ENCODE measurements at regions not wholly inside any gene's neighbourhood (a gene's known extent, or its start where the extent isn't known, plus 50 kb on each side); places are given as distances from the start of the nearest gene placed in this dataset.
"Not testable (repeated sequence)": the region's sequence is repeated elsewhere in the genome, so short reads cannot be mapped to it uniquely, and the experiment has no call there.

DNA sequence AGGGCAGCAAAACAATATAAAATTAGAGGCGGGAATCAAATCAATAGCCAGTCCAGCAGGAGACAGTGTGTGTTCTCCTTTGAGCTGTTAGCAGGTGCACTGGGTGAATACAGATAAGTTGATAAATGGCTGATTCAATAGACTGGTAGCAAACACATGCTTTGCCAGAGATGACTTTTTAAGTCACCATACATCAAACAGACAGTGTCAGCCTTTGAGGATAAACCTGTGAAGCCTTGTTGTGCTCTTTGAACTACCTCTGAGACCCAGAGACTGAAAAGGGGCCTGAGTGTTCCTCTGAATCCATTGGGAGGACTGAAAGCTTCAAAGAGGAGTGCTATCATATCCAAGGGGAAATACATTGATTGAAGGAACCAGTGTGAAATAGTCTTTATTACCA, 301.9 kb downstream of the RASEF start:
- TF ChIP-seq TAF1 (IDR thresholded peaks at IDR 0.05; ENCODE audit: low read depth, low read length) (no peak), POLR2AphosphoS5 (IDR thresholded peaks at IDR 0.05; ENCODE audit: low read depth, low read length) (no peak), POU2F2 (IDR thresholded peaks at IDR 0.05; ENCODE audit: low read depth, low read length) (no peak)
- FAIRE-seq (no peak), DNase-seq (ENCODE audit: insufficient read length, low spot score) (no peak)

DNA sequence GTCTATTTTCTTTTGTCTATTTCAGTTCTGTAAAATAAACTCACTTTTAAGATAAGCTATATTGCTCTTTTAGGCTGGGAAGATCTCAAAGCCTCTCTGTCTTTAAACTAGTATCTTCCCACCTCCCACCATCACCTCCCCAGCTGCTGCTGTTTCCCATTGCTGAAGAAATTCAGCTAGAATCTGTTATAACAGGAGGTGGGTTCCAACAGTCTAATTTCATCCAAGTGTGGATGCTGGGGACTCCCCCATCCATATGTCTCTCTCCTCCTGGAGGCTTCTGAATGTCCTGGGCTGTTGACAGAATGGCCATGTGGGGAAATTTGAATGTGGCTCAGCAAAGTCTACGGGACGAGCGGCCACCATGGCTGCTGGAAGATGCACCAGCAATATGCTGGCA, 301.0 kb downstream of the RASEF start:
- DNase-seq (ENCODE audit: insufficient read length, low spot score) = no peak
- FAIRE-seq = no peak
- TF ChIP-seq TAF1 (IDR thresholded peaks at IDR 0.05; ENCODE audit: low read depth, low read length) (no peak), POLR2A (IDR thresholded peaks at IDR 0.05; ENCODE audit: low read depth, low read length) (no peak), PAX5 (IDR thresholded peaks at IDR 0.05; ENCODE audit: insufficient read depth, low read length, severe bottlenecking) (no peak), SPI1 (IDR thresholded peaks at IDR 0.05; ENCODE audit: low read depth, low read length) (no peak), POU2F2 (IDR thresholded peaks at IDR 0.05; ENCODE audit: low read depth, low read length) (no peak), POLR2AphosphoS5 (IDR thresholded peaks at IDR 0.05; ENCODE audit: low read depth, low read length) (no peak)

DNA sequence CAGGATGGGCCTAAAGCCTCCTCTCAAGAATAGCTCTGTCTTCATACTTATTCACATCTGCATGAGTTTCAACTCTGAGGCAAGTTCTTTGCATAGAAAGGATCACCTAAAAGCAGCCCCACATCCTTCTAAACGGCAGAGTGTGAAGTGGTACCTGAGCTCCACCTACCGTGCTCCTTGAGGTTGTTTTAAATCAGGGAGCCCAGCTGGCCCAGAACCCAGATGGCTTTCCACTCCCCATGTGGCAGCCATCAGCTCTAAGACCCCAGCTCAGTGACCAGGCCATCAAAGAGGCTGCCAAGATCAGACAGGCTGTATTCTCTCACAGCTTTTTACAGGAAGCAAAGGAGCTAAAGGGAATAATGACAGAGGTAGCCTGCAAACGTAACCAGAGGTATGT, 299.3 kb downstream of the RASEF start:
- no peak for FAIRE-seq
- DNase-seq (ENCODE audit: insufficient read length, low spot score) = no peak
- no peak for TF ChIP-seq TAF1 (IDR thresholded peaks at IDR 0.05; ENCODE audit: low read depth, low read length)
- TF ChIP-seq POLR2AphosphoS5 (IDR thresholded peaks at IDR 0.05; ENCODE audit: low read depth, low read length) = no peak
- TF ChIP-seq POLR2A (IDR thresholded peaks at IDR 0.05; ENCODE audit: low read depth, low read length) = no peak
- TF ChIP-seq PAX5 (IDR thresholded peaks at IDR 0.05; ENCODE audit: insufficient read depth, low read length, severe bottlenecking) = no peak
- no peak for TF ChIP-seq POU2F2 (IDR thresholded peaks at IDR 0.05; ENCODE audit: low read depth, low read length)
- TF ChIP-seq SPI1 (IDR thresholded peaks at IDR 0.05; ENCODE audit: low read depth, low read length) = no peak

- FAIRE-seq (no peak), DNase-seq (ENCODE audit: insufficient read length, low spot score) (no peak)
- TF ChIP-seq POLR2AphosphoS5 (IDR thresholded peaks at IDR 0.05; ENCODE audit: low read depth, low read length) (no peak), POU2F2 (IDR thresholded peaks at IDR 0.05; ENCODE audit: low read depth, low read length) (no peak), SPI1 (IDR thresholded peaks at IDR 0.05; ENCODE audit: low read depth, low read length) (no peak), POLR2A (IDR thresholded peaks at IDR 0.05; ENCODE audit: low read depth, low read length) (no peak), PAX5 (IDR thresholded peaks at IDR 0.05; ENCODE audit: insufficient read depth, low read length, severe bottlenecking) (no peak), TAF1 (IDR thresholded peaks at IDR 0.05; ENCODE audit: low read depth, low read length) (no peak)
Measured at GRCh38 chr9:82764061-82764668, 298.8 kb downstream of the RASEF start.

- not testable (repeated sequence) for FAIRE-seq
Measured at GRCh38 chr9:82774707-82775231, 288.2 kb downstream of the RASEF start.

DNA sequence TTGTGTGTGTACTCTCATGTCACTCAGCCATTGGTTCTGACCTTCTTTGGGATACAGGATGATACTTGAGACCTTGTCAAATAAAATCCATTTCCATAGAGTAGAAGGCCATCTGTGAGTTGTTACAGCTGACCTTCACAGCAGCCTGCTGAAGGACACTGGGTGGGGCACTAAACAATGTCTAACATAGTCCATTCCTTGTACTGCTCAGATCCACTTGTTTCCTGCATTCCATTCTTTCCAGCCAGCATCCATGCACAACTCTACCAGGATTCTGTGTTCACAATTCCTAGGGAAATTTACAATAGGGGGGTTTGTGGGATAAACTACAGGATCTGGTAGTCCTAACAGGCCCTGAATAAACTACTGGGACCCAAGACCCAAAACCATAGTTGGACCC, 286.4 kb downstream of the RASEF start:
- DNase-seq (ENCODE audit: insufficient read length, low spot score) (no peak), FAIRE-seq (no peak)
- no peak for TF ChIP-seq PAX5 (IDR thresholded peaks at IDR 0.05; ENCODE audit: insufficient read depth, low read length, severe bottlenecking)
- no peak for TF ChIP-seq TAF1 (IDR thresholded peaks at IDR 0.05; ENCODE audit: low read depth, low read length)
- no peak for TF ChIP-seq POLR2A (IDR thresholded peaks at IDR 0.05; ENCODE audit: low read depth, low read length)
- TF ChIP-seq POU2F2 (IDR thresholded peaks at IDR 0.05; ENCODE audit: low read depth, low read length) = no peak
- no peak for TF ChIP-seq POLR2AphosphoS5 (IDR thresholded peaks at IDR 0.05; ENCODE audit: low read depth, low read length)
- TF ChIP-seq SPI1 (IDR thresholded peaks at IDR 0.05; ENCODE audit: low read depth, low read length) = no peak

More at GRCh38 chr9:82774707-82775231, 288.2 kb downstream of the RASEF start:
- DNase-seq (ENCODE audit: insufficient read length, low spot score) = not testable (repeated sequence)

GRCh38 chr9:82777366-82777765, 285.6 kb downstream of the RASEF start:
- FAIRE-seq = no peak
- DNase-seq (ENCODE audit: insufficient read length, low spot score) = no peak
- TF ChIP-seq POLR2AphosphoS5 (IDR thresholded peaks at IDR 0.05; ENCODE audit: low read depth, low read length) (no peak), PAX5 (IDR thresholded peaks at IDR 0.05; ENCODE audit: insufficient read depth, low read length, severe bottlenecking) (no peak), TAF1 (IDR thresholded peaks at IDR 0.05; ENCODE audit: low read depth, low read length) (no peak), POLR2A (IDR thresholded peaks at IDR 0.05; ENCODE audit: low read depth, low read length) (no peak), SPI1 (IDR thresholded peaks at IDR 0.05; ENCODE audit: low read depth, low read length) (no peak)

DNA sequence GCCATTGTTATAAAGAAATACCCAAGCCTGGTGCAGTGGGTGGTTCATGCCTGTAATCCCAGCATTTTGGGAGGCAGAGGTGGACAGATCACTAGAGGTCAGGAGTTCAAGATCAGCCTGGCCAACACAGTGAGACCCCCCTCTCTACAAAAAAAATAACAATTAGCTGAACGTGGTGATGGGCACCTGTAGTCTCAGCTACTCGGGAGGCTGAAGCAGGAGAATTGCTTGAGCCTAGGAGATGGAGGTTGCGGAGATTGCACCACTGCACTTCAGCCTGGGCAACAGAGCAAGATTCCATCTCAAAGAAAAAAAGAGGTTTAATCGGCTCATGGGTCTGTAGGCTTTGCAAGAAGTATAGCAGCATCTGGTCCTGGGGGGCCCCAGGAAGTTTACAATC, 284.0 kb downstream of the RASEF start:
- FAIRE-seq; DNase-seq (ENCODE audit: insufficient read length, low spot score): not testable (repeated sequence)

- TF ChIP-seq POLR2AphosphoS5 (IDR thresholded peaks at IDR 0.05; ENCODE audit: low read depth, low read length) (no peak), SPI1 (IDR thresholded peaks at IDR 0.05; ENCODE audit: low read depth, low read length) (no peak)
- no peak for DNase-seq (ENCODE audit: insufficient read length, low spot score)
- no peak for FAIRE-seq
Measured at GRCh38 chr9:82780017-82780416, 282.9 kb downstream of the RASEF start.

DNA sequence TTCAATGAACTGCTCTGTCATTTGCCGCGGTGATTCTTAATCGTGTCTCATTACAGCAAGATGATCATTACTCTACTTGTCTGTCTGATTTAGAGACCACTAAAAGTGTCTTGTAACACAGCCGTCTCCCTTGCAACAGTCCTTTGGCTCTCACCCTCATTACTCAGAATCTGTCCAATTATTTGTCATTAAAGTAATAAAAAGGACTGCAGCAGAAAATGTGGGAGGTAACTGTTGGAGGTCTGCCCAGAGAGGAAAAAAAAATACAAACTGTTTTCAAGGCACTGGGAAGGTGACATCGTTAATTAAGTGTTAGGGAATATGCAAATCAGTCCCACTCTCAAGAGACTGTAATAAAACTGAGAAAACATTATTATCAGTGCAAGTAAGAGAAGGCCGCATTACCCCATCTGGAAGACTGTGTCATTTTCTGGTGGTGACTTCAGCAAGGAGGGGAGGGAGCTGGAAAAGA, 281.0 kb downstream of the RASEF start:
- FAIRE-seq = no peak
- TF ChIP-seq TAF1 (IDR thresholded peaks at IDR 0.05; ENCODE audit: low read depth, low read length) (no peak), SPI1 (IDR thresholded peaks at IDR 0.05; ENCODE audit: low read depth, low read length) (no peak), POU2F2 (IDR thresholded peaks at IDR 0.05; ENCODE audit: low read depth, low read length) (no peak), POLR2A (IDR thresholded peaks at IDR 0.05; ENCODE audit: low read depth, low read length) (no peak), POLR2AphosphoS5 (IDR thresholded peaks at IDR 0.05; ENCODE audit: low read depth, low read length) (no peak), PAX5 (IDR thresholded peaks at IDR 0.05; ENCODE audit: insufficient read depth, low read length, severe bottlenecking) (no peak)
- no peak for DNase-seq (ENCODE audit: insufficient read length, low spot score)

- TF ChIP-seq POU2F2 (IDR thresholded peaks at IDR 0.05; ENCODE audit: low read depth, low read length) (no peak), POLR2AphosphoS5 (IDR thresholded peaks at IDR 0.05; ENCODE audit: low read depth, low read length) (no peak), PAX5 (IDR thresholded peaks at IDR 0.05; ENCODE audit: insufficient read depth, low read length, severe bottlenecking) (no peak)
- FAIRE-seq (no peak), DNase-seq (ENCODE audit: insufficient read length, low spot score) (no peak)
Measured at GRCh38 chr9:82783045-82783444, 279.9 kb downstream of the RASEF start.

Data from GM12891 (cell line).